OCI-LY3 (cell line): ENCODE measurements at regions not wholly inside any gene's neighbourhood (a gene's known extent, or its start where the extent isn't known, plus 50 kb on each side); places are given as distances from the start of the nearest gene placed in this dataset.

Source experiments
- CTCF ChIP-seq: fragments of 200-600, 300-600 bp; sonication (generic); IDR thresholded peaks from 2 replicates; pipeline ENCODE4 v1.5.1; 2014; ENCODE audit warnings: antibody characterized with exemption, low read length, low read depth
- EZH2phosphoT487 ChIP-seq: fragments of 200-600 bp; shearing (Covaris generic); IDR thresholded peaks from 2 replicates; pipeline ENCODE4 v1.6.1; 2018; ENCODE audit warnings: antibody characterized with exemption, mixed run types, low read depth

- TF ChIP-seq CTCF: no peak
- no peak for TF ChIP-seq EZH2phosphoT487
Observed at GRCh38 chr5:156182174-156182967, 144.6 kb upstream of the SGCD start.
